K562 (cell line): ENCODE measurements at regions not wholly inside any gene's neighbourhood (a gene's known extent, or its start where the extent isn't known, plus 50 kb on each side); places are given as distances from the start of the nearest gene placed in this dataset.

ENCODE experiments used
- ATAC-seq: fragments of 200-7000 bp; cut with Tn5 transposase; 3 replicates; pipeline ENCODE4 v1.9.1; 2020; ENCODE audit warnings: moderate library complexity
- BruUV-seq: library from RNA; stranded (reverse); fragments of 400-500 nt; replicated peaks from 2 replicates; lab custom pipeline; 2021; lab: Mats Ljungman, UMichigan
- CTCF ChIA-PET: fragments of 300-600 bp; formaldehyde crosslinking; extraction: SDS; loops from one replicate; lab custom pipeline; 2021; ENCODE audit warnings: low intra/inter-chr PET ratio; lab: Yijun Ruan, JAX
- POLR2A ChIA-PET: fragments of 300-600, 350-650 bp; sonication (Branson Sonifier 250); formaldehyde crosslinking; extraction: SDS; loops from one replicate; lab custom pipeline; 2021; ENCODE audit warnings: antibody characterized with exemption, inconsistent platforms; lab: Yijun Ruan, JAX
- DNase-seq, 4 experiments: peaks; one replicate each; pipeline versions ENCODE4 v3.0.0 to v3.0.0-alpha.2; 2011 to 2018; ENCODE audit warnings: low spot score in 3 of 4, mixed read lengths in 3 of 4; ENCODE audit errors: extremely low read depth in 1 of 4
- FAIRE-seq: peaks from 2 replicates; lab custom pipeline; 2011; peaks lifted over from hg19 to GRCh38; lab: Jason Lieb, UNC
- H2AFZ ChIP-seq: 2 replicates; pipeline ENCODE4 v1.6.0; 2011; ENCODE audit warnings: low read depth, low read length, control low read depth, inconsistent platforms
- H3K27ac ChIP-seq: fragments of 200-600 bp; 3 replicates; pipeline ENCODE4 v1.8.0; 2011; ENCODE audit warnings: low read depth, mild to moderate bottlenecking, control low read depth, inconsistent platforms, low read length, moderate library complexity, mixed read lengths; ENCODE audit errors: extremely low read depth
- H3K27me3 ChIP-seq, 2 experiments: fragments of 300-600 bp in 1 of 2; 2 replicates in 1 of 2; 3 replicates in 1 of 2; pipeline versions ENCODE4 v1.6.0 to v1.8.0; 2011; ENCODE audit warnings: inconsistent platforms in 2 of 2, low read length in 2 of 2, mild to moderate bottlenecking in 1 of 2, mixed read lengths in 1 of 2, moderate library complexity in 1 of 2; ENCODE audit not compliant: control insufficient read depth in 2 of 2, insufficient read depth in 2 of 2
- H3K36me3 ChIP-seq: fragments of 300-600 bp; 3 replicates; pipeline ENCODE4 v1.8.0; 2011; ENCODE audit warnings: mild to moderate bottlenecking, low read length, inconsistent platforms; ENCODE audit not compliant: control insufficient read depth, insufficient read depth
- H3K4me1 ChIP-seq, 2 experiments: fragments of 200-600 bp in 1 of 2; replicated peaks in 1 of 2; 2 replicates in 1 of 2; 3 replicates in 1 of 2; pipeline versions ENCODE4 v1.5.1 to v1.8.0; 2011; ENCODE audit warnings: inconsistent platforms in 2 of 2, low read length in 2 of 2, mild to moderate bottlenecking in 1 of 2, mixed read lengths in 1 of 2, moderate library complexity in 1 of 2; ENCODE audit not compliant: control insufficient read depth in 2 of 2, insufficient read depth in 2 of 2
- H3K4me2 ChIP-seq: 2 replicates; pipeline ENCODE4 v1.6.1; 2011; ENCODE audit warnings: low read length, control low read depth, inconsistent platforms, mixed read lengths; ENCODE audit not compliant: insufficient read depth
- H3K4me3 ChIP-seq: fragments of 200-600 bp; sonication (generic), shearing (Covaris generic); 2 replicates; pipeline ENCODE4 v1.5.1; 2016; ENCODE audit warnings: control low read depth, inconsistent platforms
- H3K79me2 ChIP-seq: fragments of 200-600 bp; 3 replicates; pipeline ENCODE4 v1.8.0; 2011; ENCODE audit warnings: low read length, inconsistent platforms; ENCODE audit not compliant: control insufficient read depth, insufficient read depth
- H3K9ac ChIP-seq, 2 experiments: 2 replicates each; pipeline versions ENCODE4 v1.6.0 to v1.6.1; 2011; ENCODE audit warnings: low read depth in 2 of 2, low read length in 2 of 2, control low read depth in 1 of 2, inconsistent platforms in 1 of 2, mild to moderate bottlenecking in 1 of 2, mixed read lengths in 1 of 2; ENCODE audit not compliant: insufficient read depth in 1 of 2
- H3K9me1 ChIP-seq: one replicate; pipeline ENCODE4 v1.6.0; 2011; ENCODE audit warnings: inconsistent platforms, mild to moderate bottlenecking, low read length, moderate library complexity; ENCODE audit not compliant: control insufficient read depth, insufficient read depth
- H3K9me3 ChIP-seq: replicated peaks from 2 replicates; pipeline ENCODE4 v1.5.1; 2011; ENCODE audit warnings: low read depth, low read length, inconsistent platforms; ENCODE audit not compliant: control insufficient read depth, insufficient read depth
- H4K20me1 ChIP-seq: replicated peaks from 2 replicates; pipeline ENCODE4 v1.6.1; 2011; ENCODE audit warnings: low read length, inconsistent platforms, mixed read lengths; ENCODE audit not compliant: control insufficient read depth, insufficient read depth
- ATF3 ChIP-seq, 2 experiments: fragments of 450-650 bp in 1 of 2; sonication (generic) in 1 of 2; formaldehyde crosslinking in 1 of 2; IDR thresholded peaks in 1 of 2; conservative IDR thresholded peaks in 1 of 2; 2 replicates each; pipeline versions ENCODE4 v1.6.1 to v1.8.1; 2016 to 2023; ENCODE audit warnings: mild to moderate bottlenecking in 2 of 2, moderate library complexity in 2 of 2, inconsistent platforms in 1 of 2, missing genetic modification reagents in 1 of 2
- CREB3 ChIP-seq: fragments of 450-650 bp; conservative IDR thresholded peaks from 2 replicates; pipeline ENCODE4 v1.6.1; 2016; ENCODE audit warnings: missing genetic modification characterization, low read depth, mild to moderate bottlenecking, missing compliant biosample characterization, moderate library complexity
- EGR1 ChIP-seq: fragments of 450-650 bp; conservative IDR thresholded peaks from 2 replicates; pipeline ENCODE4 v1.6.1; 2017; ENCODE audit warnings: mild to moderate bottlenecking
- KAT2B ChIP-seq: IDR thresholded peaks from one replicate; pipeline ENCODE4 v1.6.1; 2012; ENCODE audit warnings: low read depth, mild to moderate bottlenecking, control low read depth, inconsistent platforms, low read length, moderate library complexity
- LARP7 ChIP-seq: fragments of 450-650 bp; IDR thresholded peaks from 2 replicates; pipeline ENCODE4 v1.6.1; 2016
- POLR2AphosphoS5 ChIP-seq: IDR thresholded peaks from 2 replicates; pipeline ENCODE4 v1.6.1; 2011; ENCODE audit warnings: mild to moderate bottlenecking, low read depth, low read length, moderate library complexity; ENCODE audit not compliant: control insufficient read depth, insufficient read depth
- RBM39 ChIP-seq: fragments of 200-400 bp; formaldehyde crosslinking; optimal IDR thresholded peaks from 2 replicates; pipeline ENCODE3; 2018; ENCODE audit warnings: low read depth, low read length
- SUPT5H ChIP-seq: fragments of 450-650 bp; IDR thresholded peaks from 2 replicates; pipeline ENCODE4 v1.6.1; 2016
- THRAP3 ChIP-seq: fragments of 450-650 bp; IDR thresholded peaks from 2 replicates; pipeline ENCODE4 v1.6.1; 2016; ENCODE audit warnings: mild to moderate bottlenecking, inconsistent platforms, borderline replicate concordance
- YBX1 ChIP-seq: fragments of 450-650 bp; IDR thresholded peaks from 2 replicates; pipeline ENCODE4 v1.7.1; 2016; ENCODE audit warnings: mild to moderate bottlenecking
- ZC3H4 ChIP-seq: sonication (generic); formaldehyde crosslinking; IDR thresholded peaks from 2 replicates; pipeline ENCODE4 v1.9.0; 2021; ENCODE audit warnings: missing genetic modification reagents, borderline replicate concordance
- ZNF134 ChIP-seq: fragments of 250-450 bp; sonication (Bioruptor Pico); conservative IDR thresholded peaks from 2 replicates; pipeline ENCODE4 v1.4.0; 2020
- ZNF431 ChIP-seq: sonication (generic); formaldehyde crosslinking; IDR thresholded peaks from 2 replicates; pipeline ENCODE4 v1.8.0; 2022; ENCODE audit warnings: mild to moderate bottlenecking, missing genetic modification reagents
- ZSCAN29 ChIP-seq: fragments of 450-650 bp; IDR thresholded peaks from 2 replicates; pipeline ENCODE4 v1.6.1; 2017
- WGBS: fragments of 100-300 bp; shearing (Covaris generic); methylation state at CpG from one replicate; pipeline ENCODE4 v1.1.6; 2016; ENCODE audit warnings: low coverage, mixed read lengths; ENCODE audit not compliant: insufficient coverage; ENCODE audit errors: missing lambda C conversion rate; 5-methylcytosine and 5-hydroxymethylcytosine counted together
- in situ Hi-C: fragments of 300-500 bp; cut with MboI; formaldehyde crosslinking; loops from 4 replicates; pipeline ENCODE4 v1.15.0; 2018; ENCODE audit warnings: inconsistent platforms, mixed read lengths
- intact Hi-C: fragments of 100-400 bp; cut with micrococcal nuclease; formaldehyde crosslinking; loops from 2 replicates; pipeline ENCODE4 v1.14.2; 2022
- TF ChIP-seq, protein P1 (sequence below): fragments of 250-450 bp; sonication (Bioruptor Pico); IDR thresholded peaks from 2 replicates; pipeline ENCODE4 v1.4.0; 2020; ENCODE audit warnings: borderline replicate concordance

DNA sequence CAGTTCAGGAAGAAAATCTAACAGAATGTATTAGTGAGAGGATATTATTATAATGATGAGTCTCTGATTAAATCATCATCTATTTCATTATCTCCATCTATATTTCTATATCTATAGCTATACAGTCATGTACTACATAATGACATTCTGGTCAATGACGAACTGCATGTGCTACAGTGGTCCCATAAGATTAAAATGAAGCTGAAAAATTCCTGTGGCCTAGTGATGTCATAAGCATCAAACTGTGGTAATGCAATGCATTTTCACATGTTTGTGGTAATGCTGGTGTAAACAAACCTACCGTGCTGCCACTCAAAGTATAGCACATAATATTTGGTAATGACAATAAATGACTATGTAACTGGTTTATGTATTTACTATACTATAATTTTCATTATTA, 1127.9 kb upstream of the CHAC2 start:
- no peak for DNase-seq
- Histone ChIP-seq H3K9me3 (no peaks in the 10 kb centered on the region), H3K9ac (no peak overlapping the region), H3K9me1 (no peaks in the 10 kb centered on the region), H3K36me3 (no peaks in the 10 kb centered on the region), H3K79me2 (no peaks in the 10 kb centered on the region), H4K20me1 (no peaks in the 10 kb centered on the region), H3K27me3 (no peaks in the 10 kb centered on the region), H2AFZ (no peak overlapping the region), H3K4me2 (no peak overlapping the region), H3K4me3 (no peak overlapping the region), H3K4me1 (no peaks in the 10 kb centered on the region), H3K27ac (no peak overlapping the region)
- intact Hi-C loops, result no loop called here
- no TSS peak for BruUV-seq
- TF ChIP-seq POLR2AphosphoS5, result no peak
- 0% methylated on average over 2 of the region's 2 CpGs for WGBS
- ChIA-PET POLR2A (no interaction called here), CTCF (no interaction called here)
- ATAC-seq, result no peak
- FAIRE-seq, result no peak
- in situ Hi-C loops, result no loop called here

GRCh38 chr2:52632543-52632942, 1135.1 kb upstream of the CHAC2 start:
- no peak for FAIRE-seq
- 6% methylated on average over 6 of the region's 6 CpGs for WGBS
- Histone ChIP-seq H3K9me1 (no peaks in the 10 kb centered on the region), H3K27me3 (no peaks in the 10 kb centered on the region), H3K36me3 (no peaks in the 10 kb centered on the region), H3K4me3 (no peak overlapping the region), H3K4me2 (no peak overlapping the region), H3K9ac (no peak overlapping the region), H3K9me3 (no peaks in the 10 kb centered on the region), H3K27ac (no peak overlapping the region), H4K20me1 (no peaks in the 10 kb centered on the region), H3K79me2 (no peaks in the 10 kb centered on the region), H3K4me1 (no peaks in the 10 kb centered on the region), H2AFZ (no peak overlapping the region)
- ChIA-PET CTCF (no interaction called here), POLR2A (no interaction called here)
- ATAC-seq, result no peak
- TF ChIP-seq, protein P1, sequence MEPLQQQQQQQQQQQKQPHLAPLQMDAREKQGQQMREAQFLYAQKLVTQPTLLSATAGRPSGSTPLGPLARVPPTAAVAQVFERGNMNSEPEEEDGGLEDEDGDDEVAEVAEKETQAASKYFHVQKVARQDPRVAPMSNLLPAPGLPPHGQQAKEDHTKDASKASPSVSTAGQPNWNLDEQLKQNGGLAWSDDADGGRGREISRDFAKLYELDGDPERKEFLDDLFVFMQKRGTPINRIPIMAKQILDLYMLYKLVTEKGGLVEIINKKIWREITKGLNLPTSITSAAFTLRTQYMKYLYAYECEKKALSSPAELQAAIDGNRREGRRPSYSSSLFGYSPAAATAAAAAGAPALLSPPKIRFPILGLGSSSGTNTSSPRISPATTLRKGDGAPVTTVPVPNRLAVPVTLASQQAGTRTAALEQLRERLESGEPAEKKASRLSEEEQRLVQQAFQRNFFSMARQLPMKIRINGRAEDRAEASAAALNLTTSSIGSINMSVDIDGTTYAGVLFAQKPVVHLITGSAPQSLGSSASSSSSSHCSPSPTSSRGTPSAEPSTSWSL, result no peak
- TF ChIP-seq KAT2B, result no peak
- TF ChIP-seq ZNF134 (CRISPR knock-in tag), result no peak
- no peak for TF ChIP-seq EGR1
- no peak for TF ChIP-seq ZSCAN29
- no peak for TF ChIP-seq ZC3H4
- TF ChIP-seq ATF3 (IDR thresholded peaks at IDR 0.05), result no peak
- no peak for TF ChIP-seq ATF3 (CRISPR knock-in tag; conservative IDR thresholded peaks at IDR 0.05)
- TF ChIP-seq LARP7, result no peak
- TF ChIP-seq YBX1, result no peak
- no peak for TF ChIP-seq CREB3 (tag)
- TF ChIP-seq SUPT5H, result no peak
- TF ChIP-seq THRAP3, result no peak
- no peak for TF ChIP-seq RBM39
- no peak for TF ChIP-seq ZNF431
- BruUV-seq, result no TSS peak
- in situ Hi-C loops (no loop called here), intact Hi-C loops (no loop called here)
- no peak for DNase-seq
